GM12874 (cell line): ENCODE measurements at regions not wholly inside any gene's neighbourhood (a gene's known extent, or its start where the extent isn't known, plus 50 kb on each side); places are given as distances from the start of the nearest gene placed in this dataset.

ENCODE experiments used
- TF ChIP-seq, protein P1 (sequence below): IDR thresholded peaks from 2 replicates; pipeline ENCODE4 v1.5.1; 2011; ENCODE audit warnings: low read depth, mild to moderate bottlenecking, control low read depth, low read length, moderate library complexity; ENCODE audit not compliant: insufficient read depth

DNA sequence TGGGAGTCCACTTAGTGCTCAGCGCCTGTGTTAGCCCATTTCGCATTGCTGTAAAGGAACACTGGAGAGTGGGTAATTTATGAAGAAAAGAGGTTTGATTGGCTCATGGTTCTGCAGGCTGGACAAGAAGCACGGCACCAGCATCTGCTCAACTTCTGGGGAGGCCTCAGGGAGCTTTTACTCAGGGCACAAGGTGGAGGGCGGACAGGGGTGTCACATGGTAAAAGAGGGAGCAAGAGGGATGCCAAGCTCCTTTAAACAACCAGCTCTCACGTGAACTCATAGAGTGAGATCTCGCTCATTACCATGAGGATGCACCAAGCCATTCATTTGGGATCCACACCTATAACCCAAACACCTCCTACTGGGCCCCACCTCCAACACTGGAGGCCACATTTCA is 181.4 kb upstream of the TLE3 start:
- TF ChIP-seq, protein P1, sequence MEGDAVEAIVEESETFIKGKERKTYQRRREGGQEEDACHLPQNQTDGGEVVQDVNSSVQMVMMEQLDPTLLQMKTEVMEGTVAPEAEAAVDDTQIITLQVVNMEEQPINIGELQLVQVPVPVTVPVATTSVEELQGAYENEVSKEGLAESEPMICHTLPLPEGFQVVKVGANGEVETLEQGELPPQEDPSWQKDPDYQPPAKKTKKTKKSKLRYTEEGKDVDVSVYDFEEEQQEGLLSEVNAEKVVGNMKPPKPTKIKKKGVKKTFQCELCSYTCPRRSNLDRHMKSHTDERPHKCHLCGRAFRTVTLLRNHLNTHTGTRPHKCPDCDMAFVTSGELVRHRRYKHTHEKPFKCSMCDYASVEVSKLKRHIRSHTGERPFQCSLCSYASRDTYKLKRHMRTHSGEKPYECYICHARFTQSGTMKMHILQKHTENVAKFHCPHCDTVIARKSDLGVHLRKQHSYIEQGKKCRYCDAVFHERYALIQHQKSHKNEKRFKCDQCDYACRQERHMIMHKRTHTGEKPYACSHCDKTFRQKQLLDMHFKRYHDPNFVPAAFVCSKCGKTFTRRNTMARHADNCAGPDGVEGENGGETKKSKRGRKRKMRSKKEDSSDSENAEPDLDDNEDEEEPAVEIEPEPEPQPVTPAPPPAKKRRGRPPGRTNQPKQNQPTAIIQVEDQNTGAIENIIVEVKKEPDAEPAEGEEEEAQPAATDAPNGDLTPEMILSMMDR: no peak

- TF ChIP-seq, protein P1: no peak
These were observed 180.9 kb upstream of the TLE3 start for GRCh38 chr15:70278644-70279043.

DNA sequence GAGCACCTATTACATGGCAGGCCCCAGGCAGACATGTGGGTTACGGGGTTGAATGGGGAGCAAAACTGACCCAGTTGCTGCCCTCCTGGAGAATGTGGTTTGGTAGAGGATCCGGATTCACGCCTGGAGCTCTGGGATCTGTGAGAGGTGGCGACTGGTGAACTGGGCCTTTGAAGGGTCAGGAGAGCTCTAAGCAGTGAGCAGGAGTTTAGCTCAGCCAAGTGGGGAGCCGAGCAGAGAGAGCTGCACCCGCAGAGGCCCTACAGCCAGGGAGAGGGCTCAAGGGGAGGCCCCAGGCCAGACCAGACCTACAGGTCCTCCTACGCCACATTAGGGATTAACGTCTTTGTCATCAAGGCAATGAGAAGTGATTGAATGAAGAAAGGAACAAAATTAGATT is 179.8 kb upstream of the TLE3 start:
- TF ChIP-seq, protein P1: no peak

DNA sequence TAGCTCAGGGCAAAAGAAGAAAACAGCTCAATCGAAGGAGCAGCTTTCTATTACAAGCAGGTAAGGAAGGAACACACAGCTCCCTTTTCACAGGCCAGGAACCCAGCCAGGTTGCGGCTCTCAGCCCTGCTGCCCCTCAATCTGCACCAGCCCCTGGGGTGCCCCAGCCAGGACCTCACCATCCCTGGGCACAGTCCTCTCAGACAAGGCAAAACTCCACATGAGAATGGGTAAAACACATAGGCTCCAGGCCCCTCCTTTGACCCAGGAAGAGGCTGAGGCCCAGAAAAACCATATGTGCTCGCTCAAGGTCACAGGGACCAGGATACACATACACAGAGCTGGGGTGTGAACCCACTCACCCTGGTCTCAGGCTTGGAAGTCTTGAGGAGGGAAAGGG is 178.7 kb upstream of the TLE3 start:
- TF ChIP-seq, protein P1: no peak

- TF ChIP-seq, protein P1: no peak
These were observed 177.9 kb upstream of the TLE3 start for GRCh38 chr15:70275461-70276138.

GRCh38 chr15:70274908-70275307 is 177.2 kb upstream of the TLE3 start:
- TF ChIP-seq, protein P1: no peak

DNA sequence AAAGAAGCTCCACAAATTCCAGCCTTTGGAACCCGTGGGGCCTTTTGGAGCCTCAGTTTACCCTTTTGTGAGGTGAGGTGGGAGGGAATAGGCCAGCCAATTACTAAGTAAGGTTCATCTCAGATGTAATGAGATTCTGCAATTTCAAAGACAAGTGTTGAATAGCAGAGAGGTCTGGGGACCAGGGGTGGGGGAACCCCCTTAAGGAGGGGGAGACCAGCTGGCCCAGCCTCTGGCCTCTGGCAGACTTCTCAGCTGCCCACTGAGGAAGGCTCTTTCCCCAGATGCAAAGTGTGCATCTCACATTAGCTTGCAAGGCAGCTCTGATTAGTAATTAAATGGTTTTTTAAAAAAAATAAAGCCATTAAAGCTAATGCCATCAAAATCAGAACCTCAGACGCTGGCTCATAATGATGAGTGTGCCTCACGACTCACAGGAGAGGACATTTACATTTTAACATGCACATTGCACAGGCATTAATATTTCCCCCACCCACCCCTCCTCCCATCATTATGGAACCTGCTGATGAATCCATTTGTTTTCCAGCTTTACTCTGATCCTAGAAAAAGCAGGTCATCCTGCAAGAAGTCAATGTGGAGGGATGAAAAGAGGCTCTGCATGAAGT is 176.7 kb upstream of the TLE3 start:
- TF ChIP-seq, protein P1: no peak
